ENCODE measurements at regions not wholly inside any gene's neighbourhood (a gene's known extent, or its start where the extent isn't known, plus 50 kb on each side); places are given as distances from the start of the nearest gene placed in this dataset.
"Not testable (repeated sequence)": the region's sequence is repeated elsewhere in the genome, so short reads cannot be mapped to it uniquely, and the experiment has no call there.

DNA sequence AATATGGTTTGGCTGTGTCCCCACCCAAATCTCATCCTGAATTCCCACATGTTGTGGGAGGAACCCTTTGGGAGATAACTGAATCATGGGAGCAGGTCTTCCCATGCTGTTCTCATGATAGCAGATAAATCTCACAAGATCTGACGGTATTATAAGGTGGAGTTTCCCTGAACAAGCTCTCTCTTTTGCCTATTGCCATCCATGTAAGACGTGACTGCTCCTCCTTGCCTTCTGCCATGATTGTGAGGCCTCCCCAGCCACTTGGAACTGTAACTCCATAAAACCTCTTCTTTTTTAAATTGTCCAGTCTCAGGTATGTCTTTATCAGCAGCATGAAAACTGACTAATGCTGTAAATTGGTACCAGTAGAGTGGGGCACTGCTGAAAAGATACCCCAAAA lies 103.3 kb upstream of the LYPLAL1 start:
- not testable (repeated sequence) for H3K4me3 Mint-ChIP-seq; H3K27me3 Mint-ChIP-seq; H3K36me3 Mint-ChIP-seq (ENCODE audit: low read depth); H3K4me1 Mint-ChIP-seq (ENCODE audit: low read depth); H3K27ac Mint-ChIP-seq; DNase-seq
- H3K9me3 Mint-ChIP-seq = peaks cover 11% of the 10 kb centered on the region

GRCh38 chr1:219071209-219071608 lies 102.5 kb upstream of the LYPLAL1 start:
- H3K36me3 Mint-ChIP-seq (ENCODE audit: low read depth) = no peaks in the 10 kb centered on the region
- H3K4me1 Mint-ChIP-seq (ENCODE audit: low read depth) = no peaks in the 10 kb centered on the region
- no peak for DNase-seq
- H3K9me3 Mint-ChIP-seq = peaks cover 11% of the 10 kb centered on the region
- no peak overlapping the region for H3K4me3 Mint-ChIP-seq
- H3K27ac Mint-ChIP-seq = no peak overlapping the region
- H3K27me3 Mint-ChIP-seq = no peaks in the 10 kb centered on the region

DNA sequence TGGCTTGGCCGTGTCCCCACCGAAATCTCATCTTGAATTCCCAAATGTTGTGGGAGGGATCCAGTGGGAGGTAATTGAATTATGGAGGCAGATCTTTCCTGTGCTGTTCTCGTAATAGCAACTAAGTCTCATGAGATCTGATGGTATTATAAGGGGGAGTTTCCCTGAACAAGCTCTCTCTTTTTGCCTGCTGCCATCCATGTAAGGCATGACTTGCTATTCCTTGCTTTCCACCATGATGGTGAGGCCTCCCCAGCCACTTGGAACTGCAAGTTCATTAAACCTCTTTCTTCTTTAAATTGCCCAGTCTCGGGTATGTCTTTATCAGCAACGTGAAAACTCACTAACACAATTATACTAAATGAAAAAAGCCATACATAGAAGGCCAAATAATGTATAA lies 101.3 kb upstream of the LYPLAL1 start:
- H3K4me1 Mint-ChIP-seq (ENCODE audit: low read depth) = no peaks in the 10 kb centered on the region
- peaks cover 11% of the 10 kb centered on the region for H3K9me3 Mint-ChIP-seq
- H3K27me3 Mint-ChIP-seq = no peaks in the 10 kb centered on the region
- H3K36me3 Mint-ChIP-seq (ENCODE audit: low read depth) = no peaks in the 10 kb centered on the region
- H3K4me3 Mint-ChIP-seq = no peak overlapping the region
- DNase-seq = no peak
- H3K27ac Mint-ChIP-seq = no peak overlapping the region

DNA sequence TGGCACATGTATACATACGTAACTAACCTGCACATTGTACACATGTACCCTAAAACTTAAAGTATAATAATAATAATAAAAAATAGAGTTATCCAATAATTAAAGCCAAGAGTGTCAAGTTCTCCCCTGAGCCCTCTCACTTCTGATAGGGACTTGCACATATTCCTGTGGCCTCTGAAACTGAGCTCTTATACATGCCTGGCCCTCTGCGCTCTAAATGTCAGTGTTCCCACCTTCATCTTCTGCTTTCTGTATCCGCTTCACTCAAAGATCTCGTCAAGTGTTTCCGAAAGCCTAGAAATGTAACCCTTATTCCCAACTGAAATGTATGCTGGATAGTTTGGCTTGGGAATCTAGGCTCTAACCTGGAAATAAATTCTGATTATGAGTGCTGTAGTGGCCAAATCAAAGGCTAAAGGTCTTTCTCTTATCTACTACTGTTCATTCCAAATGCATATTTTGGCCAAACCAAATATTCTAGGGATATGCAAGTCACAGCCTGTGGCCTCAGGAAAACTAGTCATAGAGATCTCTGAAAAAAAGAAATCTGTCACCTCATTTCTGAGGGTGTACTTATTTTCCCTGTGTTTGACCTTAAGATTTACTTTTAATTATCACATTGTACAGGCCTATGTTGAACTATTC lies 99.5 kb upstream of the LYPLAL1 start:
- Mint-ChIP-seq H3K4me1 (ENCODE audit: low read depth) (no peaks in the 10 kb centered on the region), H3K36me3 (ENCODE audit: low read depth) (no peaks in the 10 kb centered on the region), H3K27ac (no peak overlapping the region), H3K4me3 (no peak overlapping the region), H3K27me3 (no peaks in the 10 kb centered on the region), H3K9me3 (peaks cover 11% of the 10 kb centered on the region)
- DNase-seq = no peak

DNA sequence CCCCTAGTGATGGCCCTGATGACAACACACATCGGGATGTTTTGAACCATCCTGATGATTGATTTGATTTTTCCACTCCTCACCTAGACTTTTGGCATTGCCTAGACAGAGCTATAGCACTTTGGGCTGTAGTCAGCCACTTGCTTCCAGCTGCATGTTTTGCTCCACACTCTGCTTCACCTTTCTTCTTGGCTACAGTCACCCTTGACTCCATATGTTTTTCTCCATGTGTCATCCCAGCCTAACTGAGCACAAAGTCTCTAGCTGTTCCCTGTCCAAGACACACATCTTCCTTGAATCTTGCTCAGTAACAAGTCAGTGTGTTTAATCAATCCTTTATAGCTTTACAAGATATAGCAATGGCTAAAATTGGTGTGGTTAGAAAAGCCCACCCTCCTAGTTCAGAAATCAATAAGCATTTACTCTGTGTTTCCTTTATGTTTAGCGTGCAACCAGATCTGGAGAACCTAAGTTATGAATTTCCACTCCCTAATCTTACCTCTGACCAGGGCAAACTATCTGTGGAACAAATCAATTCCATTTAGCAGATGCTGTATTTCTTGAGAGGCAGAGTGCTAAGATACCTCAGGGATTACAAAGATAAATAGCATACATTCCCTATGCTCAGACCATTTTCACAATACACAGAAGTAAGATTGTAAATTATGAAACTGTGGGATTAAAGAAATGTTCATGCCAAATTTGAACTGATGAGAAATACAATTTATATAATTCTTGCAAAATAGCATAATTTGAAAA lies 98.4 kb upstream of the LYPLAL1 start:
- H3K4me3 Mint-ChIP-seq = no peak overlapping the region
- peaks cover 11% of the 10 kb centered on the region for H3K9me3 Mint-ChIP-seq
- H3K27ac Mint-ChIP-seq = no peak overlapping the region

DNA sequence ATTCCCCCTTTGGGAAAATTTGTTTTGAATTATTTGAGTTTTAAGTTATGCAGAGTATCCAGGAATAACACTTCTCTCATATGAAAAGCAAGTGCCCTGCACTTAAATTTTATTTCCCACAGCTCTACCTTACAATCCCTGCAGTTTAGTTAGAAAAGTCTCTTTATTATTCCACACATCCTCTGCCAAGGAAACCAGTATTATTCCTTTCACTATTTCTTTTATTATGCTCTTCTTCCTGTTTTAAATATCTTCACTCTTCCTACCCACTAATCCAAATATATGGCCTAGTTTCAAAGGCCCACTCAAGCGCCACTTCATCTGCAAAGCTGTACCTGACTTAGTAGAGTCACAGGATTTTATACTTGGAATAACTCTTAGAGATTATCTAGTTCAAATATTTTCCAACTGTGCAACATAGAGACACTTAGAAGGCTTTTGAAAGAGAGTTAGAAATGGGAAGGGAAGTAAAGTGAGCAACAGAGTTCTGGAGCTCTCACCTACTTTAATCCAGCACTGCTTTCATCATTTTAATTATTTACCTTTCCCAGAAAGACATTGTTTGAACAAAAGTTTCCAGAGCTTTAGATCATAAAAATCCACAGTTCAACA lies 97.2 kb upstream of the LYPLAL1 start:
- DNase-seq = no peak
- H3K36me3 Mint-ChIP-seq (ENCODE audit: low read depth) = no peaks in the 10 kb centered on the region
- peaks cover 8% of the 10 kb centered on the region for H3K9me3 Mint-ChIP-seq
- H3K27ac Mint-ChIP-seq = no peak overlapping the region
- H3K4me1 Mint-ChIP-seq (ENCODE audit: low read depth) = no peaks in the 10 kb centered on the region
- no peaks in the 10 kb centered on the region for H3K27me3 Mint-ChIP-seq
- no peak overlapping the region for H3K4me3 Mint-ChIP-seq

More for the DNA sequence above, 98.4 kb upstream of the LYPLAL1 start:
- Mint-ChIP-seq H3K36me3 (ENCODE audit: low read depth) (no peaks in the 10 kb centered on the region), H3K4me1 (ENCODE audit: low read depth) (no peaks in the 10 kb centered on the region), H3K27me3 (no peaks in the 10 kb centered on the region)
- DNase-seq = no peak

DNA sequence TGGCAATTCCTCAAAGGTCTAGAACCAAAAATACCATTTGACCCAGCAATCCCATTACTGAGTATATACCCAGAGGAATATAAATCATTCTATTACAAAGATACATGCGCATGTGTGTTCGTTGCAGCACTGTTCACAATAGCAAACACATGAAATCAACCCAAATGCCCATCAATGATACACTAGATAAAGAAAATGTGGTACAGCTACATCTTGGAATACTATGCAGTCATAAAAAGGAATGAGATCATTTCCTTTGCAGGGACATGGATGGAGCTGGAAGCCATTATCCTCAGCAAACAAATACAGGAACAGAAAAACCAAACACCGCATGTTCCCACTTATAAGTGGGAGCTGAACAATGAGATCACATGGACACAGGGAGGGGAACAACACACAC lies 95.9 kb upstream of the LYPLAL1 start:
- H3K4me1 Mint-ChIP-seq (ENCODE audit: low read depth); H3K27me3 Mint-ChIP-seq; H3K4me3 Mint-ChIP-seq; H3K27ac Mint-ChIP-seq; H3K9me3 Mint-ChIP-seq; DNase-seq; H3K36me3 Mint-ChIP-seq (ENCODE audit: low read depth): not testable (repeated sequence)

DNA sequence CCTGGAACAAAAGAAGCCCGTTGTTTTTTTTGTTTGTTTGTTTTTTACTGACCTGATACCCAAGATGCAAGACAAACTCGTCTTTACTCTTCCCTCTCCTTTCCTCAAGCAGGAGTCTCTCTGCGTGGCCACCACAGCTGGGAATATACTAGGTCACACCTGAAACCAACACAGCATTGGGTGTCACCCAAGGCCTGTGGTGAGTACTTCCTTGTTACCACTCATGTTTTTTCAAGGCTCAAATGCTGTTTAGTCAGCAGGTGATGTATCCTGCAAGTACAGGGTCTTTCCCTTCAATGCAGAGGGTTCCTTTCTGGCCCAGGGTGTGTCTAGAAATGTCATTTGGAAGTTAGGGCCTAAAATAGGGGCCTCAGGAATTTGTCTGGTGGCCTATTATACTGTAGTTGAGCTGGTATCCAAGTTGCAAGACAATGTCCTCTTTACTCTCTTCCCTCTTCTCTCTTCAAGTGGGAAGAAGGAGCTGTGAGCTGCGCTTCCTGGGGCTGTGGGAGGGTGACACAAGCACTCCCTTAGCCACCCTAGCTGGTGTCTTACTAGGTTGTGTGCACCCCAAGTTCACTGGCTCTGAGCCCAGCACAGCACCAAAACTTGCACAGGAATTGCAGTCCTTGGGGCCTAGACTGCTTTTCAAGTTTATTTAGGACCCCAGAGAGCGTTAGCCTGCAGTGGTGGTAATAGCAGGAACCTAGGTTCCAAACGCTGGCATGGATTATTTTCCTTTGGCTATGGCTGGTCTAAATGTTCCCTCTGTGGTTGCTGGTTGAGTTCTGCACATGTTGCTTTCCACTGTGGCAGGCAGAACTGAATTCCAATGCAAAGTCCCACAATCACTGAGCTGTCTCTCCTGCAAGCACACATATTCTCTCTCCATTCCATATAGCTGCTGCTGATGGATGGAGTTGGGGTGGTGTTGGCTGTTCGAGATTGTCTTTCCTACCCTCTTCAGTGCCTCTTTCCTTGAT lies 91.4 kb upstream of the LYPLAL1 start:
- no peaks in the 10 kb centered on the region for H3K9me3 Mint-ChIP-seq
- H3K27ac Mint-ChIP-seq = no peak overlapping the region
- H3K27me3 Mint-ChIP-seq = no peaks in the 10 kb centered on the region
- H3K4me3 Mint-ChIP-seq = no peak overlapping the region
- no peaks in the 10 kb centered on the region for H3K36me3 Mint-ChIP-seq (ENCODE audit: low read depth)
- no peaks in the 10 kb centered on the region for H3K4me1 Mint-ChIP-seq (ENCODE audit: low read depth)
- DNase-seq = no peak

DNA sequence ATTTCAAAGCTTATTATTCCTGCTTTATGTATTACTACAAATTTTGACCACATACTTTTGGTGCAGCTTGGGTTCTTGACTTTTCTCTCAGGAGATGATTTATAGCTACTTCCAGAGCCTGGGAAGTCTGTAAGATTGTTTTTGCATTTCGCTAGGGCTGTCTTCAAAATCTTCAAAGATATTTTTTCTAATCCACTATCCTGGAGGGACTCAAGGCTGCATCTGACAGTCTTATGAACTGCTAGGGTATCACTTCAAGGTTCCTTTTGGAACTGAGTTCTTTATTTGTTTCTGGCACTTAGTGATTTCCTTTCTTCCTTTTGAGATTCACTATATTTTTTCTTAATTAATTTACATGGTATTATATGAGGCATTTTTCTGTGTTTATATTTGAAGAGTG lies 90.0 kb upstream of the LYPLAL1 start:
- H3K27ac Mint-ChIP-seq = no peak overlapping the region
- no peaks in the 10 kb centered on the region for H3K27me3 Mint-ChIP-seq
- no peaks in the 10 kb centered on the region for H3K9me3 Mint-ChIP-seq
- H3K4me3 Mint-ChIP-seq = no peak overlapping the region
- H3K36me3 Mint-ChIP-seq (ENCODE audit: low read depth) = no peaks in the 10 kb centered on the region
- DNase-seq = no peak
- H3K4me1 Mint-ChIP-seq (ENCODE audit: low read depth) = no peaks in the 10 kb centered on the region

- H3K27ac Mint-ChIP-seq = no peak overlapping the region
- no peaks in the 10 kb centered on the region for H3K36me3 Mint-ChIP-seq (ENCODE audit: low read depth)
- H3K4me3 Mint-ChIP-seq = no peak overlapping the region
- no peaks in the 10 kb centered on the region for H3K4me1 Mint-ChIP-seq (ENCODE audit: low read depth)
- no peak for DNase-seq
- H3K27me3 Mint-ChIP-seq = no peaks in the 10 kb centered on the region
- H3K9me3 Mint-ChIP-seq = no peaks in the 10 kb centered on the region
These were observed 88.6 kb upstream of the LYPLAL1 start for GRCh38 chr1:219085082-219085481.

DNA sequence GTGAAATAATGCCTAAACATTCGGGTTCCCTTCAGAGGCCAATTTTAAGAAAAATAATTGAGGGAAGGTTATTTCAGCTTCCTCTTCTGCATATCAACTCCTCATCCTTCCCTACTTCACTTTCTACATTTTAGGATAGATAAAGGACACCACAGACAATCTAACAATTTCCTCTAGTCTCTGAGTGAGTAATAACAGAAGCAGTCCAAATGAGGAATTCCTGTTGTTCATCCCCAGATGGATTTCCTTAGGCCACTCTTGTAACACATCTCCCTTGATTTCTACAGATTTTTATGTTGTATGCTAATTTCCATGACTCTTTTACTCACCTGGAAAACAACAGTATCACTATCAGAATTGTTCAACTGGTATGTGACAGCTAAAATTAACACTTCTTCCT lies 87.7 kb upstream of the LYPLAL1 start:
- Mint-ChIP-seq H3K27me3 (no peaks in the 10 kb centered on the region), H3K4me3 (no peak overlapping the region), H3K36me3 (ENCODE audit: low read depth) (no peaks in the 10 kb centered on the region), H3K27ac (no peak overlapping the region), H3K4me1 (ENCODE audit: low read depth) (no peaks in the 10 kb centered on the region), H3K9me3 (no peaks in the 10 kb centered on the region)
- no peak for DNase-seq

DNA sequence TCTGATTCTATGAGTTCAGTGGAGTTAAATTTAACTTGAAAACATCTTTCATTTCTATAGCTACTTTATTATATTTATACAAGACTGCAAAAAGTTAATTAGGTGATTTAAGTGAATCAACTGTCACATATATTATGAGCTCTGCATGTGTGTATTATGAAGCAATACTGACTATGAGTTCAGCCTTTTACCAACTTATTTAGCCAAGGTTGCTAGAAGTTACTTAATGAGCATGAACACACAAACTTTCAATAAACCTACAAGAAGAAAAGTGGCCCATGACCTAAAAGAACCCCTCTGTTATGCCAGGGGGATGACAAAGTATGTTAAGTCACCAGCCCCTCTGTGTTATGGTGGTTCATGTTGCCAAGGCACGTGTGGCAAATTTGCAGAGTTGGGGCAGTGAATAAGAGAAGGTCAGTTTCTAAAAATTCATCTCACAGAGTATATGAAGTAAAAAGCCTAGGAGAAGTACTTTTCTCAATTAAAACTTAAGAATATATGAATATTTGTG lies 86.7 kb upstream of the LYPLAL1 start:
- H3K27ac Mint-ChIP-seq = no peak overlapping the region
- no peaks in the 10 kb centered on the region for H3K36me3 Mint-ChIP-seq (ENCODE audit: low read depth)
- no peaks in the 10 kb centered on the region for H3K27me3 Mint-ChIP-seq
- no peaks in the 10 kb centered on the region for H3K4me1 Mint-ChIP-seq (ENCODE audit: low read depth)
- H3K4me3 Mint-ChIP-seq = no peak overlapping the region
- H3K9me3 Mint-ChIP-seq = no peaks in the 10 kb centered on the region
- no peak for DNase-seq

DNA sequence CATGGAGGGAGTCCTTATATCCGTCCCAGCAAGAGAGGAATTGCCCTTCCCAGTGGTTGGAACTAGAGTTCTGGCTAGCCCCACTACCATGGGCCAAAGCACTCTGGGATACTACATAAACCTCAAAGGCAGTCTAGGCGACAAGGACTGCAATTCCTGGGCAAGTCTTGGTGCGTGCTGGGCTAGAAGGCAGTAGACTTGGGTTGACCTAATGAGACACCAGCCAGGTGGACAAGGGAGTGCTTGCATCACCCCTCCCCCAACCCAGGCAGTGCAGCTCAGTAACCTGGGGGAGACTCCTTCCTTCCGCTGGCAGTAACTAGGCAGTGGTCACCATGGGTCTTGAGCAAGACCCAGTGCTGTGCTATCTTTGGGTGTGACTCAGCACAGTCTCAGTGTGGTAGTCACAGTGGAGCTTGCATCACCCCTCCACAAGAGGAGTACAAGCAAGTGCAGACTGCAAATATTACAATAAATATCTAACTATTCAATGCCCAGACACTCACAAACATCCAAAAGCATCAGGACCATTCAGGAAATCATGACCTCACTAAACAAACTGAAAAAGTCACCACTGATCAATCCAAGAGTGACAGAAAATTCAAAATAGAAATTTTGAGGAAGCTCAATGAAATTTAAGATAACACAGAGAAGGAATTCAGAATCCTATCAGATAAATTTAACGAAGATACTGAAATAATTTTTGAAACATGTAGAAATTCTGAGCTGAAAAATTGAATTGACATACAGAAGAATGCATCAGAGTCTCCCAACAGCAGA lies 84.7 kb upstream of the LYPLAL1 start:
- no peaks in the 10 kb centered on the region for H3K4me1 Mint-ChIP-seq (ENCODE audit: low read depth)
- H3K27me3 Mint-ChIP-seq = no peaks in the 10 kb centered on the region
- no peak for DNase-seq
- H3K27ac Mint-ChIP-seq = no peak overlapping the region
- H3K36me3 Mint-ChIP-seq (ENCODE audit: low read depth) = no peaks in the 10 kb centered on the region
- H3K9me3 Mint-ChIP-seq = no peaks in the 10 kb centered on the region
- no peak overlapping the region for H3K4me3 Mint-ChIP-seq

GRCh38 chr1:219090607-219091006 lies 83.1 kb upstream of the LYPLAL1 start:
- Mint-ChIP-seq H3K36me3 (ENCODE audit: low read depth) (no peaks in the 10 kb centered on the region), H3K27ac (no peak overlapping the region)
- DNase-seq = no peak

More at GRCh38 chr1:219090607-219091006, 83.1 kb upstream of the LYPLAL1 start:
- no peaks in the 10 kb centered on the region for H3K4me1 Mint-ChIP-seq (ENCODE audit: low read depth)
- no peak overlapping the region for H3K4me3 Mint-ChIP-seq
- no peaks in the 10 kb centered on the region for H3K27me3 Mint-ChIP-seq
- H3K9me3 Mint-ChIP-seq = no peaks in the 10 kb centered on the region

Data from activated T-cell treated with anti-CD3 and anti-CD28 coated beads, Interleukin-2, amount 50 U/mL, for 24 hours (primary cell).